ENCODE measurements at regions not wholly inside any gene's neighbourhood (a gene's known extent, or its start where the extent isn't known, plus 50 kb on each side); places are given as distances from the start of the nearest gene placed in this dataset.

DNA sequence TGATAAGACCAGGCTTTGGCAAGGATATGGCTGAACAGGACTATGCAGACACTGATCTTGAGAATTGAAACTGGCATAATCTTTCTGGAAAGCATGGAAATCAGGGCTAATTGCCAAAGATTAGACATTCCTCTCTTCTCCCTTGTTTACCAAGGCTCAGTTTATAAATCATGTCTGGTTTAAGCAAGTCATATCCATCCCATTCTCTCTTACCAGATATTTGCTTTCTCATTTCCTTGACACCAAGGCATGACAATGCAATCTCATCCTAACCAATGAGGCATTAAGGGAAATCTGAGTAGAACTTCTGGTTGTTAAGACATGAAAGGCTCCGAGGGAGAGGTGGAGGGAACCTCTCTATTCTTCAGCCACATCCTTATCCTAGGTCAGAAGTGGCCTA, 110.3 kb upstream of the CEP85L start:
- no peak for DNase-seq
- Histone ChIP-seq H3K27me3 (ENCODE audit: control insufficient read depth, insufficient read depth, low read length) (no peaks in the 10 kb centered on the region), H3K36me3 (replicated peaks; ENCODE audit: control insufficient read depth, insufficient read depth, low read length) (no peaks in the 10 kb centered on the region), H3K4me3 (ENCODE audit: insufficient read depth, low read depth, low read length) (no peak overlapping the region)

DNA sequence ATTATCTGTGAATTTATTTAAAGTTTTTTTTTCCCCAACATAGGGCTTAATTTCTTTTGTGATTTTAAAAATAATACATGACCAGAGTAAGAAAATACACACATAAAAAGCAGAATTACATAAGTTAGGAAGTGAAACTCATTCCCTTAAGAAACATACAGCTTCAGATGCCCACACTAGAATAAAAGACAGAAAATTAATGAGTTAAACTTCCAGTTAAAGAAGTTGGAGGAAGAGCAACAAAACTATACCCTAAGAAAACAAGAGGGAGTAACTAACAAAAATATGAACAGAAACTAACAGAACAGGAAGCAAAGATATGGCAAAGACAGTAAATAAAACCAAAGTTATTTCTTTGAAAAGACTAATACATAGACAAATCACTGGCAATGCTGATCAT, 107.6 kb upstream of the CEP85L start:
- H3K4me3 ChIP-seq (ENCODE audit: insufficient read depth, low read depth, low read length), result no peak overlapping the region
- no peak for DNase-seq
- no peaks in the 10 kb centered on the region for H3K27me3 ChIP-seq (ENCODE audit: control insufficient read depth, insufficient read depth, low read length)
- no peaks in the 10 kb centered on the region for H3K36me3 ChIP-seq (replicated peaks; ENCODE audit: control insufficient read depth, insufficient read depth, low read length)

DNA sequence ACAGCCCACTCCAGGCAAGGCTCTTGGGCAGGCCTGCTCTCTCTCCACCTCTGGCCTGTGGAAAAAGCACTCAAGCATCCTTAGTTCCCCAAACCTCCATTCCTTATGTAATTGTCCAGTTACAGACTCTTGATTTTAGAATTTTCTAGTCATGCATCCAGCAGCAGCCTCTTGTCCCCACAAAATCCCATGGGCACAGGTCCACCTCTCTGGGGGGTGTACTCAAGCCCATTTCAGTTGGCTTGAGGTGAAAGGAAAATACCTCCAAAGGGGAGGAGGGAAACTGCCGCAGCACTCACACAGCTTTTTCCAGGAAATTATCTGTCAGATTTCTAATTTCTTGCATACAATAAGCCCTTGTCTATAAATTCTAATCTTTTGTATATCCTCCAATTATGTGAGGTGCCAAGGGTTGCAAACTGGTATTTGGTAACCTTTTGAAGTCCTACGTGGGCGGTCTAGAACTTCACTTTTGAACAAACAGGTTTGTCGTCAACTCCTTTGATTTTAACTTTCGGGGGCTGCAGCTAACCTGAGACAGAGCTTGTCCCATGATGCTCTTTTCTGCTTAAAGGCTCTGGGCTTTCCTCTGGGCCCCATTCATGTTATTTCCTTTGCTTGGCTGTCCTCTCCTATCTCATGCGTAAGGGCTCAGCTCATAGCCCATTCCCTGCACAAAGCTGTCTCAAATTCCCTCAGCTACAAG, 104.7 kb upstream of the CEP85L start:
- Histone ChIP-seq H3K27me3 (ENCODE audit: control insufficient read depth, insufficient read depth, low read length) (no peaks in the 10 kb centered on the region), H3K36me3 (replicated peaks; ENCODE audit: control insufficient read depth, insufficient read depth, low read length) (no peaks in the 10 kb centered on the region), H3K4me3 (ENCODE audit: insufficient read depth, low read depth, low read length) (no peak overlapping the region)
- no peak for DNase-seq

DNA sequence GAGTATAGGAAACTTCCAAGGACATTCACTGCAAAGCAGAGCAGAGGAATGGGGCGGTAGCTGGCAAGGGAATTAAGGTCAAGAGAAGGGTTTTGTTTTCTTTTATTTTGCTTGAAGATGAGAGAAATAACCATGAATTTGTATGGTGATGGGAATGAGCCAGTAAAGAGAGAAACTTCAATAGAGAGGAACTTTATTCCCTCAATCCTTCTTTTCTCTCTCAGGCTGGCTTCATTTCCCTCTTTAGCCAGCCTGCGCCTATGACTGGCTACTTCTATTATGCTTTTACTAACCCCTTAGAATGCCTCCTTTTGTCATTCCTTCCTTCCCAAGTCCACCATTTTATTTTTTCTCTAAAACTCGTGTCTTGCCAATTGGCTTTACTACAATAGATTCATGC, 101.4 kb upstream of the CEP85L start:
- no peak overlapping the region for H3K4me3 ChIP-seq (ENCODE audit: insufficient read depth, low read depth, low read length)

DNA sequence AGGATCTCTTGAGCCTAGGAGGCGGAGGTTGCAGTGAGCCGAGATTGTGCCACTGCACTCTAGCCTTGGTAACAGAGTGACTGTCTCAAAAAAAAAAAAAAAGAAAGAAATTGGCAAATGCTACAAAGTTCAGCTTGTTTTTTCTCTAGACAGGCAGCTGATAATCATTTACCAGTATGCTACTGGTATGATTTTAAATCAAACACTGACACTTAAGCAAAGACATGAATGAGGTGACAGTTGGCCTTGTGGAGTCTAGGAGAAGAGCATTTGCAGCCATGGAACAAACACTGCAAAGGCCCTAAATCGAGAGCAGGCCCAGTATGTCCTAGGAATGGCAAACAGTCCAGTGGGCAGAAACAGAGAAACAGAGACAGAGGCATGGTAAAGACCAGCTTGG, 99.7 kb upstream of the CEP85L start:
- no peak for DNase-seq
- Histone ChIP-seq H3K27me3 (ENCODE audit: control insufficient read depth, insufficient read depth, low read length) (no peaks in the 10 kb centered on the region), H3K4me3 (ENCODE audit: insufficient read depth, low read depth, low read length) (no peak overlapping the region), H3K36me3 (replicated peaks; ENCODE audit: control insufficient read depth, insufficient read depth, low read length) (no peaks in the 10 kb centered on the region)

More for the DNA sequence above, 101.4 kb upstream of the CEP85L start:
- no peaks in the 10 kb centered on the region for H3K36me3 ChIP-seq (replicated peaks; ENCODE audit: control insufficient read depth, insufficient read depth, low read length)
- DNase-seq, result no peak
- H3K27me3 ChIP-seq (ENCODE audit: control insufficient read depth, insufficient read depth, low read length), result no peaks in the 10 kb centered on the region

DNA sequence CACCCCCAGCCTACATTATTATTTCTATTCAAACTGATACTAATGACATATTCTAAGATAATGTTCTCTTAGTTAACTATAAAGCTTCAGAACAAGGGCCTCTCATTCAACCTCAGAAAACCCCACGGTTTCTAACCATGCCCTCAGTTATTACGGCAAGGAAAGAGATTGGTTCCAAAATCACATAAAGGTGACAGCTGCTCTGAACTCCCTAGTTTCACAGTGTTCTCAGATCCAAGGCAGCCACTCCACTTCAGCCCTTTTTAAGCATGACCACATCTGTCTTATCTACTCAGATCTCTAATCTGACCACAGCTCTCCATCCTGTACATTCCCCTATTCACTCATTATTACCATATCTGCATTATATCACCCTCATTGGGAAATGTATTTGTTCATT, 98.8 kb upstream of the CEP85L start:
- no peak for DNase-seq
- no peaks in the 10 kb centered on the region for H3K36me3 ChIP-seq (replicated peaks; ENCODE audit: control insufficient read depth, insufficient read depth, low read length)
- H3K27me3 ChIP-seq (ENCODE audit: control insufficient read depth, insufficient read depth, low read length), result no peaks in the 10 kb centered on the region
- no peak overlapping the region for H3K4me3 ChIP-seq (ENCODE audit: insufficient read depth, low read depth, low read length)

DNA sequence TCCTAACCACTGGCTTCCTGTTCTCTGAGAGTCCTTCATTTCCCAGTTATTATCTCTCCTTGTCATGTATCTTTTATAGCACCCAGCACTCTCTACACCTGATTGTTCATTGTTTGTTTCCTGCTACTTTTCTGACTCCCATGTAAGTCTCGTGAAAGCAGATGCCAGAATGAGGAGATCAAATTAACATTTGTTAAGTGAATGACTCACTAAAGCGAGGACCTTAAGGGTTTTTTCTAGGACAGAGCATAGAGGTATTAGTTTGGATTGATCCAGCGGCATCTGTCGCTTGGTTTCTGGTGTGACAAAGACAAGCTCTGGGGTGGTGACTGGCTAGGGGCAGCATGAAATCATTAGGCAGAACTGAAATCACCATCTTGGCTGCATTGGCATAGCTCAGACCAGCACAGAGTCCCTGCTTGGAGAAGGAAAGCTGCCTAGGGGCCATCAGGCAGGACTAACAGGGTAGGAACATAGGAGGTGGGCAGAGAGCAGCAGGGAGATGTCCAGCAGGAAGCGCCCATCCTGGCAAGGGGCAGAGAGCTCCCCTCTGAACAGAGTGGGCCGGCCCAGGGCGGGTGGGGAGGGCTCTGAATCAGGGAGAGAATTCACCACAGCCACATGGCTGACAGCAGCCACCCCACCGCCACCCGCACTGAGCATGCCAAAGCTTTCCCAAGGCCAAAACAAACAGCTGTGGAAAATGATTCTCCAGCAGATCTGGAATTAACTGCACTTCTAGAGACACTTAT, 97.1 kb upstream of the CEP85L start:
- H3K4me3 ChIP-seq (ENCODE audit: insufficient read depth, low read depth, low read length), result no peak overlapping the region
- DNase-seq, result peak; percentile 41
- no peaks in the 10 kb centered on the region for H3K27me3 ChIP-seq (ENCODE audit: control insufficient read depth, insufficient read depth, low read length)

DNA sequence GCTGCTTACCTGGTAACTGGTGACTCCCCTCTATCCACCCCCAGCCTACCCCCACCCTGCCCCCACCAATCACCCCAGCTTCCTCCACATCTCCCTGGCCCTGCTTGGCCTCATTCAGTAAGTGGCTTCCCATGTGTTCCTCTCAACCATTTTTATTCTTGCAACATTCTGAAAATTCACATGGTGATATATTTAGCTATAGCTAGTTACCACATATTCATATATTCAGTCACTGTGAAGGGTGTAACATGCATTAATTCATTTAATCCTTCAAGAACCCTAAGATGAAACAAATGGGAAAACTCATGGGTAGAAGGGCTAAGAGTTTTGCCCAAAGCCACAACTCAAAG, 95.4 kb upstream of the CEP85L start:
- DNase-seq, result no peak
- no peaks in the 10 kb centered on the region for H3K36me3 ChIP-seq (replicated peaks; ENCODE audit: control insufficient read depth, insufficient read depth, low read length)

More for the DNA sequence above, 97.1 kb upstream of the CEP85L start:
- H3K36me3 ChIP-seq (replicated peaks; ENCODE audit: control insufficient read depth, insufficient read depth, low read length), result no peaks in the 10 kb centered on the region

DNA sequence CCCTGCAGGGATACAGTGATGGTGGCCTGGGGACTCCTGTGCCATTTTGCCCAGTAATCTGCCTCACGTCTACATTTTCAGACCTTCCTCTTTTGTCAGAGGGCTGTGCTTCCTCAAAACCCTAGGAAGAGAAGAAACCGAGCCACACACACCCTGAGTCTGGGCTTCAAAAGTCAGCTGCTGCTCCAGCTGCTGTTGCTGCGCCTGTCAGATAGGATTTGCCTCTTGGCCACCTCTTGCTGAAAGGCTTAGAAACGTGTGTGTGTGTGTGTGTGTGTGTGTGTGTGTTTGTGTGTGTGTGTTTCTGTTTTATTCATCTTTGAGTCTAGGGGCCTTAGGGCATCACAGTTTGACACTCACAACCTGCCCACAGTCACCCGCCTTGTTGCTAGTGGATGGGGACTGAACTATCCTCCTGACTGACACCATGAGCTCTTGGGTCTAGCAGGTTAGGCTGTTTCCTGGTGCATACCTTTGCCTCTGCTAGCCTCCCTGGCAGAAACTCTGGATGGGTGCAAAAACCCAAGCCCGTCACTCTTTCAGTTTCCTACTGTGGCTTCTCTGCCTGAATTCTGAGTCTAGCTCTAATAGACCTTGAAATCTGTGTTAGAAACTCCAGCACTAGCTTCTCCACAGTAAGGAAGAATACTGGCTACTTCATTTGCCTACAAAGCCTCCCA, 94.9 kb upstream of the CEP85L start:
- DNase-seq, result no peak
- Histone ChIP-seq H3K27me3 (ENCODE audit: control insufficient read depth, insufficient read depth, low read length) (no peaks in the 10 kb centered on the region), H3K4me3 (ENCODE audit: insufficient read depth, low read depth, low read length) (no peak overlapping the region), H3K36me3 (replicated peaks; ENCODE audit: control insufficient read depth, insufficient read depth, low read length) (no peaks in the 10 kb centered on the region)

More for the DNA sequence above, 95.4 kb upstream of the CEP85L start:
- no peaks in the 10 kb centered on the region for H3K27me3 ChIP-seq (ENCODE audit: control insufficient read depth, insufficient read depth, low read length)
- no peak overlapping the region for H3K4me3 ChIP-seq (ENCODE audit: insufficient read depth, low read depth, low read length)

DNA sequence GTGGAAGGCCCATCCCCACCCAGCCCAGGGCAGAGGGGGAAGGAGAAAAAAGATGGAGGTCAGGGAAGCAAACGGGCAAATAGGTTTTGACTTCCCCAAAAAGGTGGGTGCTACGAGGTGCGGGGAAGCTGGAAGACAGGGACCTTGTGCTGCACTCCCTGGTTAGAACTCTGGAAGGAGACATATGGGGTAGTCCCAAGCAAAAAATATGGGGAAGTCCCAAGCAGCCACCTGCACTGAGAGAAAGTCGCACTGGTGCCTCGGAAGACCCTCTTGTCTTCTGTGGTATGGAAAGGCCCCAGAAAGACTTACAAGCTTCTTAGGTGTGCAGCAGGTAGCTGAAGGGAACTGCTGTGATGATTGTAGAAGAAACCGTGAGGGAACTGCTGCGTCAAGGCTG, 93.8 kb upstream of the CEP85L start:
- Histone ChIP-seq H3K4me3 (ENCODE audit: insufficient read depth, low read depth, low read length) (no peak overlapping the region), H3K27me3 (ENCODE audit: control insufficient read depth, insufficient read depth, low read length) (no peaks in the 10 kb centered on the region), H3K36me3 (replicated peaks; ENCODE audit: control insufficient read depth, insufficient read depth, low read length) (no peaks in the 10 kb centered on the region)
- no peak for DNase-seq

DNA sequence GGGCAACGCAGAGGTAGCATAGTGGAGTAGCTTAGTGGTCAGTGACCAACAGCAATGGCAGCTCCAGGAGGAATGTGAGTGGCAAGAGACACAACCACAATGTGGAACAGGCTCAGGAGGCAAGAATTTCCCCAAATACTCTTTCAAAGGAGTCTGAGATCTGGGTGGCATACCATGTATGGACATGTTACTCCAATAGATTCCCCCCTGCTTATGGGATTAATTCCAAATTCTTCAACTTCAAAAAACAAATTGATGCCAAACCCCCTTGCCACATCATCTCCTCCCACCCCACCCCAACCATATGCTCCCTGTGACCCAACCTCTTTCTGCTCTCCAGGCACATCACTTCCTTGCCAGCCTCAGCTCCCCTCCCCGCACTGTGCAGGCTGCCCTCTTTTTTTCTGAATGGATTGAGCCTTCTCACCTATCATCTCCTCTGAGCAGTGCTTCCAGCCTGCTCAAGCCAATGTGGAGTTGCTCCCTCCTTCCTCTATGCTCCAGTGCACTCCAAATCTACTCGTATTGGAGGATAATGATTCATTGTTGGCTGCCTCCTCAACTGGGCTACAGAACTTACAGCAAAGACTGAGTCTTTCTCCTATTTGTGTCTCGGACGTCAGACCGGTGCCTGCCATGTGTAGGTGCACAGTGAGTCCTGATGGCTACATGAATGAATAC, 93.0 kb upstream of the CEP85L start:
- Histone ChIP-seq H3K27me3 (ENCODE audit: control insufficient read depth, insufficient read depth, low read length) (no peaks in the 10 kb centered on the region), H3K36me3 (replicated peaks; ENCODE audit: control insufficient read depth, insufficient read depth, low read length) (no peaks in the 10 kb centered on the region), H3K4me3 (ENCODE audit: insufficient read depth, low read depth, low read length) (no peak overlapping the region)
- no peak for DNase-seq

DNA sequence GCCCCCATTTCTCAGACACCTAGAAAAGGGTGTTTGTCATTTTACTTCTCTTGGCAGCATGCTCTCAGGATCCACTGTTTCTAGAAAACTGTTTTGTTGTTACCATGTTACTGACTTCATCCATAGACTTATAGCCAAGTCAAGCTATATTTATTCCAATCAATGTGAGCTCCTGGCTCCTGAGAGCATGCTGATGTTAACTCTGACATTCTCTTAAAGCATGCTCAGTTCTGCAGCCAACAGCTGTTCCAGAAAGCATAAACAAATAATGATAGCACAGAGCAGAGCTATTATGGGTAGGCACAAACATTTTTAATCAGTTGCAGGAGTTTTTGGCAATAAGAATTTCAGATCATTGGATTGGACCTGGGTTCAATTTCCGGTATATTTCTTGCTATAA, 92.4 kb upstream of the CEP85L start:
- Histone ChIP-seq H3K36me3 (replicated peaks; ENCODE audit: control insufficient read depth, insufficient read depth, low read length) (no peaks in the 10 kb centered on the region), H3K4me3 (ENCODE audit: insufficient read depth, low read depth, low read length) (no peak overlapping the region), H3K27me3 (ENCODE audit: control insufficient read depth, insufficient read depth, low read length) (no peaks in the 10 kb centered on the region)
- DNase-seq, result no peak

DNA sequence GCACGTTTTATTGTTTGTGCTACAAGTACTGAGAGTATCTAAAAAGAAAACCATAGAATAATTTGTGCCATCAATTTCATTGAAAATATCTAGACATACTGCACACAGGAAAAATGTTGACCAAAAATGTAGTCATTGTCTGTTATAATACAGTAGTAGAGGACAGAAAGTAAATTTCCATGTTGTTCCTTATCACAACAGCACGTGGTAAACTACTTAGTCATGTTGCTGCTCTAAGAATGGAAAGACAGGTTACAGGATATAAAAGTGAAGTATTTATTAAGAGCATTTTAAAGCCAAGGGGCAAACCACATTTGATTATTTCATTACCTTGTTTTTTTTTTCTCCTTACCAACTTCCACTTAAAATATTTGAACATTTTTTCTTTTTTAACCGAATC, 89.0 kb upstream of the CEP85L start:
- no peaks in the 10 kb centered on the region for H3K27me3 ChIP-seq (ENCODE audit: control insufficient read depth, insufficient read depth, low read length)
- no peaks in the 10 kb centered on the region for H3K36me3 ChIP-seq (replicated peaks; ENCODE audit: control insufficient read depth, insufficient read depth, low read length)
- H3K4me3 ChIP-seq (ENCODE audit: insufficient read depth, low read depth, low read length), result no peak overlapping the region
- DNase-seq, result no peak

DNA sequence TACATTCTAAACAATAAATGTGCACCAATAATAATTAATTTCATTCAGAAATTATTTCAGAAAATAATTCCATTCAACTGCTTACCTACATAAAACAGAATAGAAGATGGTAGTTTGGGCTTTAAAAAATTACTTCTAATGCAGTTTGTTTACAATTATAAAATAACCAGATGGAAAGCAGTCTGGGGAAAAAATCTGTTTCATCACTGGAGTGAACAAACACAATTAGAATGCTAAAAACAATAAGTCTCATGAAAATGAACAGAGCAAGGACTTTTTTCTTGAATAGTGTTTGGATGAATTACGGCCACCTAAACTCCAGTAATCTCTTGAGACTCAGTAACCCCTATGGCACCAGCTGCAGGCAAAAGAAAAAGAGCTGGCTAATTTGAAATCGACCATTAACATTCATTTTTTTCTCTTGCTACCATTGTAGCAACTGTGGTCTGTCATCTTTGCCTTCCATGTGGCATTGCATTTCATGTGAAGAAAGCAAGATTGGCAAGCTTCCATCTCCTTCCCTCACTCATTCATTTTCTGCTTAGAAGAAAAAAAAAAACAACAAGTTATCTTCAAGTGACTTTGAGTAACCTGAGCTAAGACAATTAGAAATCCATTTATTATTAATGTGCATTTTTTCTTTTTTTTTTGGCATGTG, 88.4 kb upstream of the CEP85L start:
- Histone ChIP-seq H3K36me3 (replicated peaks; ENCODE audit: control insufficient read depth, insufficient read depth, low read length) (no peaks in the 10 kb centered on the region), H3K27me3 (ENCODE audit: control insufficient read depth, insufficient read depth, low read length) (no peaks in the 10 kb centered on the region), H3K4me3 (ENCODE audit: insufficient read depth, low read depth, low read length) (no peak overlapping the region)
- DNase-seq, result no peak
